NCI-H526 treated with DMSO at 0.1 percent for 48 hours (cell line): ENCODE measurements at regions not wholly inside any gene's neighbourhood (a gene's known extent, or its start where the extent isn't known, plus 50 kb on each side); places are given as distances from the start of the nearest gene placed in this dataset.
"Not testable (repeated sequence)": the region's sequence is repeated elsewhere in the genome, so short reads cannot be mapped to it uniquely, and the experiment has no call there.

Experiments used
- DNase-seq: peaks from one replicate; lab custom pipeline; 2025; lab: John Stamatoyannopoulos, UW

DNA sequence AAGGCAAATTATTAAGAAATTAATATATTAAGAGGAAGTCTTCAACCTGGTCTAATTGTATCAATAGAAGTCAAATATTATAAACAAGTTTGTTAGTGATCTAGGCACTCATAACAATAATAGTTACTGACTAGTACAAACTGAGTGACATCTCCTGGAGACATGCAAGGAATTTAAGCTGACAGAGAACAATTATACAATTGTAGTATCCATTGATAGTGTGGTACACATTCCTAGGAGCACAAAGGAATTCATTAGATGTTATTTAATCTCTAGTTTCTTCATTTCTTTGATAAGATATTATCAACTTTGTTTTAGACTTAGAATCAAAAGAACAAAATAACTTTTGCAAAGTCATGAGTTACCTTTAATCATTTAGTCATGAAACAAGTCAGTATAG, 1048.6 kb downstream of the PCDH7 start:
- no peak for DNase-seq

DNA sequence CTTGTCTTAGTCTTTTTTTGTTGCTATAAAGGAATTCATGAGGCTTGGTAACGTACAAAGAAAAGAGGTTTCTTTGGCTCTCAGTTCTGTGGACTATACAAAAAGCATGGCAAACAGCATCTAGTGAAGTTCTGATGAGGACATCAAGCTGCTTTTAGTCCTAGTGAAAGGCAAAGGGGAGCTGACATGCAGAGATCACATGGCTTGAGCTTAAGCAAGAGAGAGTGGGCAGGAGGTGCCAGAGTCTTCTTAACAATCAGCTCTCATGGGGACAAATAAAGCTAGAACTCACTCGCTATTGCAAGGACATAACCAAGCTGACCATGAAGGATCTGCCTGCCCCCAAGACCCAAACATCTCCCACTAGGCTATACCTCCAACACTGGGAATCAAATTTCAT, 1063.1 kb downstream of the PCDH7 start:
- DNase-seq, result no peak

DNA sequence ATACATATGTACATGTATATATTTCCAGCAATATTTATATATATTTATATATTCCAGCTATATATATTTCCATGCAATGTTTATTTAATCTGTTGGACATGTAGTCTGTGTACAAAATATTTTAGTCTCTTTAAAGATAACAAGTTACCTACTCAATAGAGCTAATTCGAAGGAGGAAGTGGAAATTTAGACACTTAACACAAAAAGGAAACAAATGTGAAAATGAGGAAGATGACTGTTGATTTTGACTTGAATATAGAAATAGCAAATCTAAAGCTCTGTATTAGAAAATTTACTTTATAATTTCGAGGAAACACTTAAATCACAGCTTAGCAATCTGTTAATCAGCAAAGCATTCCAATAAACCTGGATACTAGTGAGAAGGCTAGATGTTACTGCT, 1064.4 kb downstream of the PCDH7 start:
- no peak for DNase-seq

DNA sequence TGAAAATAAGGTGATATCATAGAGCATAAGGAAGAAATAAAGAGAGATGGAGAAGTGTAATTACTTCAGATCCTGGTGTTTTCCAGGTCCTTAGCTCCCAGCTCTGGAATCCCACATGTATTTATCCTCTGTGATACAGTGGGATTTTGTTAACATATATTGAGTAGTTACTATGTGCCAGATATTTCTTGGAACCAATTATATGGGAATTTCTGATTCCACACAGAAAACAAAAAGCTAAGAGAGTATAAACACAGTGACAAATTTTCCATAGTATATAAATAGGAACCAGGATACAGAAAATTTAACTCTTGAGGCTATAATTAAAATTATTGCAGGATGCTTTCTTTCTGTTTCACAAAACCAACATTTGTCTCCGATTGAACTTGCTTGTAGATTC, 1067.5 kb downstream of the PCDH7 start:
- DNase-seq, result no peak

DNA sequence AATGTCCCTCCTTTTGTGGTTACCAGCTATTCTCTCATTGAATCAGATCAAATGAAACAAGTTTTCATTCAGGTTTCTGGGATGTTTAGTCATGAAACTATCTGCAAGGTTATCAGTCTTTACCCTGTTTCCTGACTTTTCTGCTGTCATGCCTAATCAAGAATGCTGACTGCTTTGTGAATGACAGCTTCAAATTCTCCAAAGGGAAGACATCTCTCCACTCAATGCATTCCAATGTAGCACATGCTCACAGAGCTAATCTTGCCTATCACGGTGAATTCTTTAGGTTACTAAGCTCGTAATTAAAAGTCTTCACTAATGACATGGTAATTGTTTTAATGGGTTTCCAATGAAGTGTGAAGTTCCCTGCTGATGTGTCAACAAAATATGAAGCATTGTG, 1068.5 kb downstream of the PCDH7 start:
- no peak for DNase-seq

DNA sequence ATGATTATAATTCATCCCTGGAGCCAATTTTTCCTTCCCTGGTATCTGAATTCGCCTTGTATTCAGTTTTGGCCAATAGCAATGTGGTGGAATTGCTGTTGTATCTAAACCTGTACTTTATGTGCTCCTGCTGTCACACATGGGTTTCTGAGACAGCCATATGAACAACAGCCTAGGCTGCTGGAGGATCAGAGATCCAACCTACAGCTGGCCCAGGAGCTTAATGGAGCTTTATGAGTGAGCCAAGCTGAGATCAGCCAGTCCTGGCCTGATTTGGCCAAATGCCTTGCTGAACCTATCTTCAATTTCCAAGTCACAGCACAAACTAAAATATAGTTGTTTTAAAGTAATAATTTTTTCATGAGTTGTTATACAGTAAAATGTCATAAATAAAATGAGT, 1071.5 kb downstream of the PCDH7 start:
- no peak for DNase-seq

DNA sequence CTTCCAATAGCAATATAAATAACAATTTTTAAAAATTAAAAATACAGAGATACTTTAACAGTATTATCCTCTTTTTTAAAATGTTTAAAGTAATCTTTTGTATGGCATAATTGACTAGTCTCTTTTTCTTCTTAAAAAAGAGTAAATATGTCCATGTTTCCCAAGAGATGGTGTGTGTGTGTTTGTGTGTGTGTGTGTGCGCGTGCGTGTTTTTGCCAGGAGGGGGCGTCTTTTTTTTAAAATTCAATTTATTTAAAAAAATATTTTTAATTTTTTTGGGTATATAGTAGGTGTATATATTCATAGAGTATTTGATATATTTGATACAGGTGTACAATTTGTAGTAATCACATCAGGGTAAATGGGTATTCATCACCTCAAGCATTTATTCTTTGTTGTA, 1073.7 kb downstream of the PCDH7 start:
- DNase-seq, result no peak

DNA sequence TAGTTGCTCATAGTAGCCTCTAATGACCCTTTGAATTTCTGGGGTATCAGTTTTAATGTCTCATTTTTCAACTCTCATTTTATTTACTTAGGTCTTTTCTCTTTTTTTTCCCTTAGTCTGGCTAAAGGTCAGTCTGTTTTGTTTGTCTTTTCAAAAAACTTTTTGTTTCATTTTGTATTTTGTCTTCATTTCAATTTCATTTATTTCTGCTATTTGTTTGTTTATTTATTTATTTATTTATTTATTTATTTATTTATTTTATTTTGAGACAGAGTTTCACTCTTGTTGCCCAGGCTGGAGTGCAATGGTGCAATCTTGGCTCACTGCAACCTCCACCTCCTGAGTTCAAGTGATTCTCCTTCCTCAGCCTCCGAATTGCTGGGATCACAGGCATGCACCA, 1076.9 kb downstream of the PCDH7 start:
- not testable (repeated sequence) for DNase-seq

DNA sequence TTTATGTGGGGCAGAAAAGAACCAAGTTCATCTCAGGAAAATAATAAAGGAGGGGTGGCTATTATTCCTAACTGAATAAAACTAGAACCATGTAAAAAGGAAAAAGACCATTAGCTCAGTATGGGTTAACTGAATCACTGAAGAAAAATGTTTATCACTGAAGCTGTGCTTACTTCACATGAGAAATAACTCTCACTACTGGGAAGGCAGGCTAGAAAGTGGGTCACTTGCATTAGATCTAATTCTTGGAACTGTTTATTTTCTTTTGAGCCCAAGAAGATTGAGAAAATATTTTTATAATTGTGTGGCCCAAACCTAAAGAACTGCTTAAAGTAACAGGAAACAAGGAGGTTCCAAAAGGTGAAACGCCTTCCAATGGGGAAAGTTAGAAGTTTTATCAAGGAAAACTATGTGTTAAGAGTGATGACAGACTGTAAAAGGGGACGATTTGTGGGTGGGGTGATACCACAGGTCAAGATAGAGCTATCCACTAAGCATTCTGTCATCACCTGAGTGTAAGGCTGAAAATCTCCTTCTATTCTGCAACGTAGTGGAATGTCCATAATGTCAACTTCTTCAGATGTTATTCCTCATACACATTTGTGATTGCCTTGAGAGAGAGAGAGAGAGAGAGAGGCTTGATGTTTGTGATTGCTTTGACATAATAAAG, 1083.5 kb downstream of the PCDH7 start:
- no peak for DNase-seq

DNA sequence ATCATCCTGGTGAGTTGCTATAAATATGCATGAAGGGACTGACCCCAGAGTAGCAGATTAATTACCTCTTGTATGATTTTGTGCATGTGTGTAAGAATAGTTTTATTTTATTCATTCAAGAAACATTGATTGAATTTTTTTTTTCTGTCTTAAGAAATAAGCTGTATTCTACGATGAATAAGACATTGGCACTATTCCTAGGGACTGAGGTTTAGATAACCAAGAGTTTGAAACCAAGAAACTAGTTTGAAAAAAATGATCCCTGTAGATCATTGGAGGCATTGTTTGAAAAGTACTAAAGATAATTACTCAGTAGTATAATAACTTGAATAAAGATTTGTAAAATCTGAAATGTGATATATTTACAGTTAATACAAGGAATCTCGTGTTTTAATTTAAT, 1086.9 kb downstream of the PCDH7 start:
- DNase-seq, result no peak

DNA sequence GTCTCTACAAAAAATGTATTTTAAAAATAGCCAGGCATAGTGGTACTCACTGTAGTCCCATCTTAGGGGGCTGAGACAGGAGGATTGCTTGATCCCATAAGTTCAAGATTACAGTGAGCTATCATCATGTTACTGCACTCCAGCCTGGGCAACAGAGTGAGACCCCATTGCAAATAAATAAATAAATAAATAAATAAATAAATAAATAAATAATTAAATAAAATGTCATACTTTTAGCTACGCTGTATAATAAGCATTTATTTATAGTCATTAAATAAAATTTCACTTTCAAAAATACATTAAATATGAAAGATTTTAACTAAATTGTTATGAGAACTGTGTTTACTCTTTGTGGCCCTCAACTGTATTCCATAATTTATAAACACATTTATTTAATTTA, 1124.2 kb downstream of the PCDH7 start:
- no peak for DNase-seq

DNA sequence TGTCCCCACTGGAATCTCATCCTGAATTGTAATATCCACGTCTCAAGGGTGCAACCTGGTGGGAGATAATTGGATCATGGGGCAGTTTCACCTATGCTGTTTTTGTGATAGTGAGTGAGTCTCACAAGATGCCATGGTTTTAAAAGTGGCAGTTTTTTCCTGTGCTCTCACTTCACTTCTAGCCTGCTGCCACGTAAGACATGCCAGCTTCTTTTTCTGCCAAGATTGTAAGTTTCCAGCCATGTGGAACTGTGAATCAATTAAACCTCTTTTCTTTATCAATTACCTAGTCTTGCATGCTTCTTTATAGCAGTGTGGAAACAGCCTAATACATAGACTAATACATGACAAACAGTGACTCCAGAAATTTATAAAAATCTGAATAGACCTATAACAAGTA, 1131.8 kb downstream of the PCDH7 start:
- no peak for DNase-seq

DNA sequence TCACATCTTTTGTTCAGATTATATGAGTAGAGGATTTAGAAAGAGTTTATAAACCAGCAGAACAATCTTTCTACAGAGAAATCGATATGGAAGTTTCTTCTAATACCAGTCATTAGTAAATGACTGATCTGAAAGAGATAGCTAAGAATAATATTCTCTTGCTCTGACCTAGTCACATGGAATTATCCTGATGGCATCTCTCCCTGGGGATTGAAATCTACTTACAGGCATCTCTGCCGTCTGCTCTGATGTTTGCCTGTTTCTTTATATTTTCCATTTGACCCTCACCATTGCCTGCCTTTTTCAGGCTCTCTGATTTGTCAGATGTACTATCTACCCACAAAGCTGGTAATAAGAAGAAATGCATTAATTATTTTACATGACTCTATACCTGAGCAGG, 1157.3 kb downstream of the PCDH7 start:
- DNase-seq, result no peak

DNA sequence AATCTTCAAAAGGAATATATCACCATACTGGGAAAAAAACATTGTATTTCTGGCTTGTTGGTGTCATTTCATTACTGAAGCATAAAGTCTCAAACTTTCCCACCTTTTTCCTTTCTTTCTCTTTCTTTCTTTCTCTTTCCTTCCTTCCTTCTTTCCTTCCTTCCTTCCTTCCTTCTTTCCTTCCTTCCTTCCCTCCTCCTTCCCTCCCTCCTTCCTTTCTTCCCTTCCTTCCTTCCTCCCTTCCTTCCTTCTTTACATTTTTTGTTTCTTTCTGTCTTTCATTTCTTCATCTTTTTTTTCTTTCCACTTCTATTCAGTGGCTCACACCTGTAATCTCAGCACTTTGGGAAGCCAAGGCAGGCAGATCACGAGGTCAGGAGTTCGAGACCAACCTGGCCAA, 1160.7 kb downstream of the PCDH7 start:
- DNase-seq, result not testable (repeated sequence)

DNA sequence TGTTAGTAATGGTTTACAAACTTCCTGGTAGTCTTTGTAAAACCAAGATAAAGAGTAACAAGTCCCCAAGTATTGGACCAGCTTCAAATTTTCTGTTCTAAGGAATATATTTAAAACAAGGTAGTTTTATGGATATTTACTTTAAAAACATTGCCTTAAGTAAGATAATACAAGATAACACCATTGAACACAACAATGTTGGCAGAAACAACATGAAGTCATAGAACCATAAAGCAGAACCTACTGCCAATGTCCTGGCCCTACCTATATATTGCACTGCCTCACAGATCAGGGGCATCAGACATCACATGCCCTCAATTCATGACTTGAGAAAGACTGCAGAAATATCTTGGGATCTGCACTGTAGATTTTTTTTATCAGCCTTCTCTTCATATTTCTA, 1176.2 kb downstream of the PCDH7 start:
- no peak for DNase-seq

DNA sequence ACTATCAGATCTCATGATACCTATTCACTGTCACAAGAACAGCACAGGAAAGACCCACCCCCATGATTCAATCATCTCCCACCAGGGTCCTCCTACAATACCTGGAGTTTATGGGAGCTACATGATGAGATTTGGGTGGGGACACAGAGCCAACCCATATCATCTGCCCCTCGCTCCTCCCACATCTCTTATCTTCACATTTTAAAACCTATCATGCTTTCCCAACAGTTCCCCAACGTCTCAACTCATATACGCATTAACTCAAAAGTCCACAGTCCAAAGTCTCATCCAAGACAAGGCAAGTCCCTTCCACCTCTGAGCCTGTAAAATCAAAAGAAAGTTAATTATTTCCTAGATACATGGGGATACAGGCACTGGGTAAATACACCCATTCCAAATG, 1185.2 kb downstream of the PCDH7 start:
- DNase-seq, result no peak

DNA sequence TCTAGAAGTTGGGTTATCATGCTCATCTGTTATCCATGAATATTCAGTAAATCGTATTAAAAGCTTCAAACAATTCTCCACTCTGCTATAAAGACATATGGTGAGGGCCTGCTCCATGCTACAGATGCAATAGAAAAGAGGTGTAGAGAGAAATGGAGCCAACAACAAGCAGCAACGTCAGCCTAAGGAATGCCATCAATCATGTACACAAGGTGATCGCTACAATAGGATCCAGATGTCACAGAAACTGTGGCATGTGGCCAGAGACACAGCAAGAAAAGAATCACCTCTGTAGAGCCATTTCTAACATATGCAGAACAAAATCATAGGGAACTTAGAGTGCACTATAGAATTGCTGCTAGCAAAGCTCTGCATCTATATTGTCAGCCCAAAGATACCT, 1188.1 kb downstream of the PCDH7 start:
- no peak for DNase-seq

DNA sequence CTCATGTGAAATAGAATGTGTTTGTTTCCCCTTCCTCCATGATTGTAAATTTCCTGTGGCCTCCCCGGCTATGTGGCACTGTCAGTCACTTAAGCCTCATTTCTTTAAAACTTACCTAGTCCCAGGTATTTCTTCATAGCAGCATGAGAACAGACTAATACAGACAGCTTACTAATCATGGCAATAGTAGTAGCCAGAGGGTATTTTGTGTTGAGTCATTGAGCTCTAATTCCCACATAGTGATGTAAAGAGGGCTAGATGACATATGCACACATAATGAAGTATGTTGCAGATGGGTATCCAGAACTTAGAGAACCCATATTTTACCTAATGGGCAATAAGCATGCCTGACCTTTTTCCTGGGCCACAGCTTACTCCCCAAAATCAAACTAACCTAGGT, 1197.2 kb downstream of the PCDH7 start:
- no peak for DNase-seq

DNA sequence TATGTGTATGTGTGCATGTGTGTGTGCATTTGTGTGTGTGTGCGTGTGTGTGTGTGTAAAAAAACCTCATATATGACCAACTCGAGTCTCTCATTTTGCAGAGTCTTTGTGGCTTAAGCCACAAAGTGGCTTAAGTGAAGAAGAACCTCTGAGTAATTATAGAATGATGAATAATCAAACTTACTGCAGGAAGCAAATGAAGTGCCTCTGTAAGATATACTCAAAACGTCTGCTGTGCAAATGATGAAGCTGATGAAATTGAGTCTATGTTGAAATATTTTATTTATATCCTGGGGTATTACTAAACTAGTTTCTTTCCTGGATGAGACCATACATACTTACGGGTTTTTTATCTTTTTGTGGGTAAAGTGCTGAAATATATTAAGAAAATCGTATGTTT, 1198.7 kb downstream of the PCDH7 start:
- no peak for DNase-seq

DNA sequence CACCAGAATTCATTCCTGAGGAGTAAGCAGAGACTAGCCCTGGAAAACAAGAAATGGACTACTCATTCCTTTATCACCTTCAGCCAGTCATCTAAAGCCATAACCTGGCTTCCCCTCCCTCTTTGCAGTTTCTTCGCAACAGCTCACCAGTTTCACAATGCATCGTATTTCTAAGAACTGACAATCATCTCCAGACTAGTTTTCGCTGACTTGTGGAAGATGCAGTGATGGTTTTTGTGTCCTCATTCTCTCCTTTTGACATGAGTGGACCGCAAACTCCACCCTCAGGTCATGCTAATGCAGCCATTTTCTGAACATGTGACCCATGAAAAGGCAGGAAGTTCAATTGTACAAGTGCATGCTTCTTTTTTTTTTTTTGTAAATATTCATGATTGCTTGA, 1203.5 kb downstream of the PCDH7 start:
- DNase-seq, result no peak

DNA sequence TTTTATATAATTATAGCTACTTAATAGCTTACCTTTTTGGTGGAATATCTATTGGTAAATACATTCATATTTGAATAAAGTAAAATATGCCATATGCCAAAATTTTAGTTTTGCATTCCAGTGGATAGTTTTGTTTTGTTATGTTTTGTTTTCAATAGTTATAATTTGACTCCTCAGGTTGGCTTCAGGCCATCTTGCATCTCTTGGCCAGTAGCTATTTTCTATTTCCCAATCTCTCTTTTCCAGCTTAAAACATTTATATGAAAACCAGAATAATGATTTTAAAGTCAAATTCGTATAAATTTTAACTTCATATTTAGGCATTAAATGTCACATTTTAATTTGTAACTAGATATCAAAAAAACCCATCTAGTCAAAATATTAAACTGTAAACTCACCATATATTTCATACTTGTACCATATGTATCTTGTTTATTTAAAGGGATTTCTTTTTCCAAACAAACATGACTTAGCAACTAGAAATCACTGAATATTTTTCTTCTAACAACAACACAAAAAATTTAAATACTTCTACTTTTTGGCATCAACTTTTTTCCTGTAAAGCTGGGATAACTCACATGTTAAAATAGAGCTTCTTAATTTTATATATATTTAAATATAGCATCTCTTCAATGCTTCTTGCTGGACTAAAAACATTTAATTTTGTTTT, 1209.6 kb downstream of the PCDH7 start:
- DNase-seq, result no peak

DNA sequence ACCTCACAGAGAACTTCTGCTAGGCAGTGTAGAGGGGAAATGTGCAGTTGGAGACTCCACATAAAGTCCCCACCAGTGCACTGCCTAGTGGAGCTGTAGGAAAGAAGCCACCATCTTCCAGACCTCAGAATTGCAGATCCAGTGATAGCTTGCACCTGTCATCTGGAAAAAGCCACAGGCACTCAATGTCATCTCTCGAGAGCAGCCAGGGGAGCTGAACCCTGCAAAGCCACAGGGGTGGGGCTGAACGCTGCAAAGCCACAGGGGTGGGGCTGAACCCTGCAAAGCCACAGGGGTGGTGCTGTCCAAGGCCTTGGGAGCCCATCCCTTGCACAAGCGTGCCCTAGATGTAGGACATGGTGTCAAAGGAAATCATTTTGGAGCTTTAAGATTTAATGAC, 1226.3 kb downstream of the PCDH7 start:
- DNase-seq, result no peak

DNA sequence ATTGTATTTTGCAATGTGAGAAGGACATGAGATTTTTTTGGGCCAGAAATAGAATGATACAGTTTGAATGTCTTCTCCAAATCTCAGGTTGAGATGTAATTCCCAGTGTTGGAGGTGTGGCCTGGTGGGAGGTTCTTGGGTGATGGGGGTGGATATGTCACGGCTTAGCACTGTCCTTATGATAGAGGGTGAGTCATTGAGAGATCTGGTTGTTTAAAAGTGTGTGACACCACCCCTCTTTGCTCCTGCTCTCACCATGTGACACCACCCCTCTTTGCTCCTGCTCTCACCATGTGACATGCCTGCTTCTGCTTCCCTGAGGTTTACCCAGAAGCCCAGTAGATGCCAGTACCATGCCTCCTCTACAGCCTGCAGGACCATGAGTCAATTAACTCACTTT, 1226.9 kb downstream of the PCDH7 start:
- no peak for DNase-seq

DNA sequence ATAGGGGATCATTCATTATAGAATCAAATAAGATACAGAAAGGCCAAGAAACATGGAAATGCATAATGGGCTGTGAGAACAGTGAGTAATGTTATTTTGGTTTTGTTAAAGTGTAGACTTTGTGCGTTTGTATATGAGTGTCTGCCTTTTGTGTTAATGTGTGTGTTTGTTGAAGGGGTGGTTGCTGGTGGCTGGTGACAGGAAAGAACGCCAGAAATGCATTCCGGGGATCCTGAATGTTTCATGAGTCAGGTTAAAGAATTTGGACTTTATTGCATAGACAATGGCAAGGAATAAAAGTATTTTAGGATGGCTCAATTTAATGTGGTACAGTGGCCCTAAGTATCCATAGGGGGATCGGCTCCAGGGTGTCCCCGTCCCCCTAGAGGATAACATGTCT, 1228.9 kb downstream of the PCDH7 start:
- no peak for DNase-seq
